SK-N-SH (cell line): ENCODE measurements at regions not wholly inside any gene's neighbourhood (a gene's known extent, or its start where the extent isn't known, plus 50 kb on each side); places are given as distances from the start of the nearest gene placed in this dataset.

Experiments used
- CTCF ChIA-PET: fragments of 300-600, 350-600 bp; formaldehyde crosslinking; extraction: SDS; loops from one replicate; lab custom pipeline; 2021; lab: Yijun Ruan, JAX
- POLR2A ChIA-PET: fragments of 350-600 bp; sonication (Branson Sonifier 250); formaldehyde crosslinking; extraction: SDS; loops from one replicate; lab custom pipeline; 2020; ENCODE audit warnings: antibody characterized with exemption, inconsistent platforms; lab: Yijun Ruan, JAX
- DNase-seq: peaks from one replicate; pipeline ENCODE4 v3.0.0; 2012
- H2AFZ ChIP-seq: fragments of 200-600 bp; sonication (generic); 2 replicates; pipeline ENCODE4 v1.8.1; 2016; ENCODE audit warnings: antibody characterized with exemption, mild to moderate bottlenecking, low read depth
- H3F3A ChIP-seq: fragments of 200-600 bp; sonication (generic); replicated peaks from 2 replicates; pipeline ENCODE3; 2016; ENCODE audit warnings: antibody characterized with exemption, mild to moderate bottlenecking; ENCODE audit not compliant: insufficient read depth
- H3K27ac ChIP-seq, 2 experiments: fragments of 200-500 bp in 1 of 2; fragments of 200-600 bp in 1 of 2; sonication (Bioruptor generic) in 1 of 2; sonication (generic), shearing (Covaris generic) in 1 of 2; 2 replicates each; pipeline versions ENCODE4 v1.5.1 to v1.6.1; 2014 to 2016; ENCODE audit warnings: low read depth in 2 of 2, inconsistent platforms in 1 of 2, low read length in 1 of 2, mild to moderate bottlenecking in 1 of 2, mixed read lengths in 1 of 2
- H3K27me3 ChIP-seq: fragments of 200-600 bp; sonication (generic), shearing (Covaris generic); 2 replicates; pipeline ENCODE4 v1.6.1; 2016; ENCODE audit warnings: mixed run types; ENCODE audit not compliant: insufficient read depth
- H3K36me3 ChIP-seq, 2 experiments: fragments of 200-500 bp in 1 of 2; fragments of 200-600 bp in 1 of 2; sonication (Bioruptor generic) in 1 of 2; sonication (generic) in 1 of 2; replicated peaks in 1 of 2; 2 replicates each; pipeline versions ENCODE3 to v1.5.1; 2014 to 2016; ENCODE audit warnings: low read length in 1 of 2, mild to moderate bottlenecking in 1 of 2; ENCODE audit not compliant: insufficient read depth in 2 of 2, control insufficient read depth in 1 of 2
- H3K4me1 ChIP-seq, 2 experiments: fragments of 200-500 bp in 1 of 2; fragments of 200-600 bp in 1 of 2; sonication (Bioruptor generic) in 1 of 2; sonication (generic), shearing (Covaris generic) in 1 of 2; 2 replicates each; pipeline versions ENCODE4 v1.5.1 to v1.6.1; 2014 to 2016; ENCODE audit warnings: low read depth in 1 of 2, low read length in 1 of 2, mixed run types in 1 of 2; ENCODE audit not compliant: insufficient read depth in 2 of 2, control insufficient read depth in 1 of 2
- H3K4me2 ChIP-seq: fragments of 200-600 bp; sonication (generic), shearing (Covaris generic); 2 replicates; pipeline ENCODE4 v1.6.1; 2017; ENCODE audit warnings: mixed run types
- H3K4me3 ChIP-seq, 2 experiments: fragments of 200-500 bp in 1 of 2; fragments of 200-600 bp in 1 of 2; sonication (Bioruptor generic) in 1 of 2; sonication (generic), shearing (Covaris generic) in 1 of 2; 2 replicates each; pipeline versions ENCODE4 v1.5.1 to v1.8.1; 2014 to 2016; ENCODE audit warnings: low read depth in 2 of 2, inconsistent platforms in 1 of 2, low read length in 1 of 2, mild to moderate bottlenecking in 1 of 2, mixed read lengths in 1 of 2, moderate library complexity in 1 of 2
- H3K79me2 ChIP-seq: fragments of 200-600 bp; sonication (generic); 2 replicates; pipeline ENCODE4 v1.8.1; 2017; ENCODE audit warnings: mild to moderate bottlenecking; ENCODE audit not compliant: insufficient read depth
- H3K9ac ChIP-seq: fragments of 200-600 bp; sonication (generic); 2 replicates; pipeline ENCODE4 v1.6.1; 2017; ENCODE audit warnings: mixed run types
- H3K9me2 ChIP-seq: fragments of 200-600 bp; sonication (generic); 2 replicates; pipeline ENCODE4 v1.6.1; 2017; ENCODE audit warnings: mixed run types
- H3K9me3 ChIP-seq: fragments of 200-600 bp; sonication (generic); 2 replicates; pipeline ENCODE4 v1.6.1; 2017; ENCODE audit warnings: mixed run types, mild to moderate bottlenecking, moderate library complexity
- H4K20me1 ChIP-seq: fragments of 200-600 bp; sonication (generic); 2 replicates; pipeline ENCODE4 v1.6.1; 2017; ENCODE audit warnings: mild to moderate bottlenecking, mixed run types; ENCODE audit not compliant: insufficient read depth
- CTCF ChIP-seq: fragments of 200-600 bp; sonication (generic); IDR thresholded peaks from 2 replicates; pipeline ENCODE4 v1.6.1; 2017; ENCODE audit warnings: antibody characterized with exemption, mild to moderate bottlenecking, moderate library complexity
- ELF1 ChIP-seq: IDR thresholded peaks from 2 replicates; pipeline ENCODE4 v1.4.0; 2012
- EP300 ChIP-seq, 2 experiments: IDR thresholded peaks; 2 replicates each; pipeline versions ENCODE4 v1.4.0 to v1.6.1; 2012; ENCODE audit warnings: borderline replicate concordance in 1 of 2, low read depth in 1 of 2, low read length in 1 of 2
- EZH2phosphoT487 ChIP-seq: fragments of 200-600 bp; sonication (generic); IDR thresholded peaks from 2 replicates; pipeline ENCODE4 v1.6.1; 2017; ENCODE audit warnings: low read depth, mixed run types, mild to moderate bottlenecking, antibody characterized with exemption, moderate library complexity, borderline replicate concordance
- FOSL2 ChIP-seq: IDR thresholded peaks from 2 replicates; pipeline ENCODE4 v1.4.0; 2012; ENCODE audit warnings: low read depth, mild to moderate bottlenecking, moderate library complexity, borderline replicate concordance
- FOXM1 ChIP-seq: IDR thresholded peaks from 2 replicates; pipeline ENCODE4 v1.4.0; 2012; ENCODE audit warnings: low read depth, mild to moderate bottlenecking
- GABPA ChIP-seq: IDR thresholded peaks from 2 replicates; pipeline ENCODE4 v1.4.0; 2012; ENCODE audit warnings: low read depth, mild to moderate bottlenecking
- JUND ChIP-seq: IDR thresholded peaks from 2 replicates; pipeline ENCODE4 v1.4.0; 2012
- NFIC ChIP-seq: IDR thresholded peaks from 2 replicates; pipeline ENCODE4 v1.4.0; 2012; ENCODE audit warnings: borderline replicate concordance
- RAD21 ChIP-seq: IDR thresholded peaks from 2 replicates; pipeline ENCODE4 v1.6.1; 2012; ENCODE audit warnings: mild to moderate bottlenecking, low read length
- RCOR1 ChIP-seq: fragments of 150-350 bp; IDR thresholded peaks from 2 replicates; pipeline ENCODE4 v1.6.1; 2017; ENCODE audit warnings: antibody characterized with exemption, low read length
- SIN3A ChIP-seq: IDR thresholded peaks from 2 replicates; pipeline ENCODE4 v1.6.1; 2012; ENCODE audit warnings: low read depth, mild to moderate bottlenecking, low read length, moderate library complexity, borderline replicate concordance
- TAF1 ChIP-seq: IDR thresholded peaks from 2 replicates; pipeline ENCODE4 v1.6.1; 2012; ENCODE audit warnings: low read depth, mild to moderate bottlenecking, low read length, moderate library complexity, borderline replicate concordance
- TEAD4 ChIP-seq: IDR thresholded peaks from 2 replicates; pipeline ENCODE4 v1.4.0; 2012; ENCODE audit warnings: mild to moderate bottlenecking, borderline replicate concordance; ENCODE audit not compliant: insufficient read depth
- USF1 ChIP-seq: IDR thresholded peaks from 2 replicates; pipeline ENCODE4 v1.4.0; 2012; ENCODE audit warnings: low read depth, borderline replicate concordance
- USF2 ChIP-seq: fragments of 150-350 bp; IDR thresholded peaks from 2 replicates; pipeline ENCODE4 v1.6.1; 2017; ENCODE audit warnings: antibody characterized with exemption, low read length, low read depth, borderline replicate concordance
- WGBS: methylation state at CpG from one replicate; pipeline ENCODE4 v1.1.6; 2017; ENCODE audit warnings: low lambda C conversion rate; 5-methylcytosine and 5-hydroxymethylcytosine counted together

- H3K9ac ChIP-seq: no peak overlapping the region
- H3K9me2 ChIP-seq: no peaks in the 10 kb centered on the region
- H3K27me3 ChIP-seq: no peaks in the 10 kb centered on the region
- CTCF ChIA-PET: no interaction called here
- no peaks in the 10 kb centered on the region for H3F3A ChIP-seq
- H2AFZ ChIP-seq: no peak overlapping the region
- H3K36me3 ChIP-seq: no peaks in the 10 kb centered on the region
- H4K20me1 ChIP-seq: no peaks in the 10 kb centered on the region
- no peaks in the 10 kb centered on the region for H3K4me1 ChIP-seq
- WGBS: 20% methylated on average over 2 of the region's 2 CpGs
- no peak overlapping the region for H3K27ac ChIP-seq
- no peaks in the 10 kb centered on the region for H3K79me2 ChIP-seq
- DNase-seq: no peak
- TF ChIP-seq FOSL2 (no peak), CTCF (no peak), RAD21 (no peak), EP300 (IDR thresholded peaks at IDR 0.05; ENCODE audit: borderline replicate concordance in 1 of 2, low read depth in 1 of 2, low read length in 1 of 2) (no peak), RCOR1 (no peak), USF2 (no peak), EZH2phosphoT487 (no peak), TEAD4 (no peak), SIN3A (no peak), TAF1 (no peak), GABPA (no peak), USF1 (no peak)
- POLR2A ChIA-PET: no interaction called here
- H3K4me2 ChIP-seq: no peak overlapping the region
- H3K9me3 ChIP-seq: no peaks in the 10 kb centered on the region
- no peak overlapping the region for H3K4me3 ChIP-seq
Observed at GRCh38 chr2:78120275-78120674, 598.1 kb upstream of the LRRTM4 start.

- Histone ChIP-seq H3K9me2 (no peaks in the 10 kb centered on the region), H3K27me3 (no peaks in the 10 kb centered on the region), H3K9ac (no peak overlapping the region)
- TF ChIP-seq NFIC (no peak), FOSL2 (no peak), ELF1 (no peak), GABPA (no peak), JUND (no peak), RAD21 (no peak), SIN3A (no peak), TEAD4 (no peak), USF2 (no peak), FOXM1 (no peak)
- TF ChIP-seq, all 33 proteins: peak for 0
- H2AFZ ChIP-seq: no peak overlapping the region
- no peaks in the 10 kb centered on the region for H3K79me2 ChIP-seq
- no peak overlapping the region for H3K27ac ChIP-seq
- DNase-seq: no peak
- H3K4me1 ChIP-seq: no peaks in the 10 kb centered on the region
- H3F3A ChIP-seq: no peaks in the 10 kb centered on the region
- ChIA-PET CTCF (no interaction called here), POLR2A (no interaction called here)
- no peaks in the 10 kb centered on the region for H3K9me3 ChIP-seq
- 53% methylated on average over 3 of the region's 3 CpGs for WGBS
- no peak overlapping the region for H3K4me2 ChIP-seq
- H4K20me1 ChIP-seq: no peaks in the 10 kb centered on the region
- H3K36me3 ChIP-seq: no peaks in the 10 kb centered on the region
- no peak overlapping the region for H3K4me3 ChIP-seq
Observed at GRCh38 chr2:78125042-78125441, 602.9 kb upstream of the LRRTM4 start.
